ENCODE measurements at regions not wholly inside any gene's neighbourhood (a gene's known extent, or its start where the extent isn't known, plus 50 kb on each side); places are given as distances from the start of the nearest gene placed in this dataset.
"Not testable (repeated sequence)": the region's sequence is repeated elsewhere in the genome, so short reads cannot be mapped to it uniquely, and the experiment has no call there.

DNA sequence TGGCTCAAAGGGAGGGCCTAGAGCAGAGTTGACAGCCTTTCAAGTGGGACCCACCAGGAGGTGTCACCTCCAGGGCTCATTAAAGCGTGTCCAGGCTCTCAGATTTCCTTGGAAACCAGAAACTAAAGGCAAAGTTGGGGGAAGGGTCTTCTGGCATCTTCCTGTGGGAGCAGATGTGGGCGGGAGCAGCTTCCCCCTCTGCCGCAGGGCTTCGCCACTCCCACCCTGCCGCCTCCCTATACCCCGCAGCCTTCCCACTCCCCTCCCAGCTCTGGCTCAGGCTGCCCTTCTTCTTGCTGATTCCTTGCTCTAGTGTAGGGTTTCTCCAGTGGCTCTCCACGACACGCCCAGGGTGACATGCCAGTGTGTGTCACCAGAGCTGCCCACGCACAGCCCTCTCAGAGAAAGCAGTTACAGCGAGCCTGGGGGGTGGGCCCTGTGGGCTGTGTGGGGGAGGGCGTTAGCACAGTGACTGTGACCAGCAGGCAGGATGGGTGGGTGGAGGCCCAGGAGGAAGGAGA is 91.6 kb upstream of the LRPAP1 start:
- H3K9me3 ChIP-seq; H3K36me3 ChIP-seq; H3K27ac ChIP-seq; intact Hi-C loops (cut with DNase I; ENCODE audit: low total_unique reads); H3K4me1 ChIP-seq; H3K4me3 ChIP-seq: not testable (repeated sequence)
- WGBS, 5 donors, result 10 to 27% (median 13%) methylated on average over 7 to 11 of the region's 11 CpGs
- peak in 1 of 2 donors; percentile 29 for DNase-seq
- peaks cover 0 to 54% (median 11%) of the 10 kb centered on the region in 3 donors for H3K27me3 ChIP-seq

- H3K9me3 ChIP-seq, result no peaks in the 10 kb centered on the region
- no peak for DNase-seq
- intact Hi-C loops (cut with DNase I; ENCODE audit: low total_unique reads), result no loop called here
- no peak overlapping the region for H3K27ac ChIP-seq
- H3K4me3 ChIP-seq, result no peak overlapping the region
- H3K36me3 ChIP-seq, result no peaks in the 10 kb centered on the region
- 55 to 89% (median 80%) methylated on average over 7 of the region's 7 CpGs for WGBS, 5 donors
- H3K4me1 ChIP-seq, result no peaks in the 10 kb centered on the region
- peaks cover 0 to 52% (median 11%) of the 10 kb centered on the region in 3 donors for H3K27me3 ChIP-seq
- no peak for TF ChIP-seq CTCF (IDR thresholded peaks at IDR 0.05)
- TF ChIP-seq POLR2AphosphoS5 (IDR thresholded peaks at IDR 0.05), result no peak
- TF ChIP-seq POLR2A (IDR thresholded peaks at IDR 0.05), result no peak
- TF ChIP-seq EP300 (IDR thresholded peaks at IDR 0.05), result no peak
Observed at GRCh38 chr4:3623106-3623505, 90.9 kb upstream of the LRPAP1 start.

DNA sequence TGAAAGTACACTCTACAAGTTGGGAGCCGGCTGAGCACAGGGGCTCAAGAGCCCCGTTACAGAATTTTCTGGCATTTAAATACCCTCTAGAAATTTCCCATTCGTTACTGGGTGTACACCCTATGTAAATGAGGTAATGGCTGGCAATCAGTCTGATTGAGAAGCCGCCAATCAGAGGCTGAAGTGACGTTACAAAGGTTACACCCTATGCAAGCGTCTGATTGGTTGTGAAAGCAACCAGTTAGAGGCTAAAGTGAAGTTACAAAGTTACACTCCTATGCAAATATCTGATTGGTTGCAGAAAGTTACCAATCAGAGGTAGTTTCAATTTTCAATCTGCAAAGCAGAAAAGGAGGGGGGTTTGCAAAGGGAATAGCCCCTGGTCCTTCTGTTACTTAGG is 88.1 kb upstream of the LRPAP1 start:
- H3K36me3 ChIP-seq; intact Hi-C loops (cut with DNase I; ENCODE audit: low total_unique reads); H3K9me3 ChIP-seq; DNase-seq; H3K27ac ChIP-seq; H3K4me1 ChIP-seq; H3K4me3 ChIP-seq: not testable (repeated sequence)
- 47 to 62% (median 54%) methylated on average over 6 of the region's 6 CpGs for WGBS, 5 donors
- peaks cover 0 to 51% (median 11%) of the 10 kb centered on the region in 3 donors for H3K27me3 ChIP-seq

GRCh38 chr4:3619698-3620097 is 87.5 kb upstream of the LRPAP1 start:
- H3K4me3 ChIP-seq; intact Hi-C loops (cut with DNase I; ENCODE audit: low total_unique reads); H3K27ac ChIP-seq; H3K9me3 ChIP-seq; DNase-seq; H3K36me3 ChIP-seq; H3K4me1 ChIP-seq: not testable (repeated sequence)
- 81 to 89% (median 87%) methylated on average over 3 to 4 of the region's 4 CpGs for WGBS, 5 donors
- H3K27me3 ChIP-seq, result peaks cover 0 to 56% (median 8%) of the 10 kb centered on the region in 3 donors

DNA sequence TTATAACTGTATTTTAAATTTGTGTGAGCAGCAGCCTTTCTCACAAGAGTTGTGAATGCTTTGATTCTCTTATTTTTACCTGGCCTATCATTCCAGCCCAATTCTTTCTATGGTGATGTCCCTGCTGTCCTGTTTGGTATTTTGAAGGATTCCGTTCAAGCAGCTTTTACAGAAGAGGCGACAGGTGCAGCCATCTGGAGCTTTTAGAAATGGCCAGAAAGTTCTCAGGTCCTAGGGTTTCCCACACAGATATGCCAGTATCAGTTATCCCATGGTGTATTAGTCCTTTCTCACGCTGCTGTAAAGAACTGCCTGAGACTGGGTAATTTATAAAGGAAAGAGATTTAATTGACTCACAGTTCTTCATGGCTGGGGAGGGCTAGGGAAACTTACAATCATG is 86.1 kb upstream of the LRPAP1 start:
- intact Hi-C loops (cut with DNase I; ENCODE audit: low total_unique reads); H3K36me3 ChIP-seq; H3K9me3 ChIP-seq; H3K4me3 ChIP-seq; H3K27ac ChIP-seq; DNase-seq: not testable (repeated sequence)
- Histone ChIP-seq H3K4me1 (peaks cover 0 to 14% (median 2%) of the 10 kb centered on the region in 4 donors), H3K27me3 (peaks cover 0 to 47% (median 0%) of the 10 kb centered on the region in 3 donors)
- 63 to 78% (median 77%) methylated on average over 3 of the region's 3 CpGs for WGBS, 5 donors

DNA sequence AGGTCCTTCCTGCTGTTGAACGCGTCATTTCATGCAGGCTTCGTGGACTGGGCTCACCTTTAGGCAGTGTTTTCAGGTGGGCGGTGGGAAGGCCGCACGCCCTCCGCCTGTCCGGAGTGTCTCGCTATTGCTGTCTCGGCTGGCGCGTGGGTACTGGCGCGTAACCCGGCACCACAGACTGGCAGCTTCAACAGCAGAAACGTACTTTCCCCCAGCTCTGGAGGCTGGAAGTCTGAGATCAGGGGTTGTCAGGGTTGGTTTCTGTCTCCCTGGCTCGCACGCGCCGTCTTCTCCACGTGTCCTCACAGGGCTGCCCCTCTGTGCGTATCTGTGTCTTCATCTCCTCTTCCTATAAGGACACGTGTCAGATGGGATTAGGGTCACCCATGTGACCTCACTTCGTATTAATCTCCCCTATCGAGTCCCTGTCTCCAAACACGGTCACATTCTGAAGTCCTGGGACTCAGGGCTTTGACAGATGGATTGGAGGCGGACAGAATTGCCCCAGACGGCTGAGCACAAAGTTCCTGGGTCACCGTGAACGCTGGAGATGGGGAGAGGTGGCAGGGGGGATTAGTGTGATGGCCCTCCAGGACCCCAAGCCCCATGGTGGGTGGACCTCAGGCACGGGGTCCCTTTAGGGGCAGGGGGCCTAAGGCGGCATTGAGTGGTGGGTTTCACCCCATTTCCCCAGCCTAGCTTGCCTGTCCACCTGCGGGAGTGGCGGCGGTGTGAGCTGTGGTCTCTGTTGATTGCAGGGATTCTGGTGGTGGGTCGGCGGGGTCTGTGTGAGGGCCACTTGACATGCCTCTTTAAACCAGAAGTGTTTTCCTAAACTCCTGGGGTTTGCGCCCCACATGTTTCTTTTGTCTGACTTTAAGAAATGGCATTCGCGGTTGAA is 83.4 kb upstream of the LRPAP1 start:
- no peak overlapping the region for H3K27ac ChIP-seq
- no peak for DNase-seq
- no peaks in the 10 kb centered on the region for H3K36me3 ChIP-seq
- WGBS, 5 donors, result 76 to 80% (median 78%) methylated on average over 38 to 40 of the region's 40 CpGs
- peaks cover 0 to 14% (median 2%) of the 10 kb centered on the region in 4 donors for H3K4me1 ChIP-seq
- intact Hi-C loops (cut with DNase I; ENCODE audit: low total_unique reads), result no loop called here
- no peak overlapping the region for H3K4me3 ChIP-seq
- TF ChIP-seq CTCF (IDR thresholded peaks at IDR 0.05) (no peak), POLR2A (IDR thresholded peaks at IDR 0.05) (no peak), EP300 (IDR thresholded peaks at IDR 0.05) (no peak), POLR2AphosphoS5 (IDR thresholded peaks at IDR 0.05) (no peak)
- H3K9me3 ChIP-seq, result no peaks in the 10 kb centered on the region
- H3K27me3 ChIP-seq, result peaks cover 0 to 41% (median 0%) of the 10 kb centered on the region in 3 donors

All from stomach (tissue), 8 donors.